ENCODE measurements at regions not wholly inside any gene's neighbourhood (a gene's known extent, or its start where the extent isn't known, plus 50 kb on each side); places are given as distances from the start of the nearest gene placed in this dataset.

- no peak for TF ChIP-seq CTCF (conservative IDR thresholded peaks at IDR 0.05)
- Mint-ChIP-seq H3K36me3 (ENCODE audit: insufficient read depth in 1 of 3, low read depth in 3 of 3) (no peaks in the 10 kb centered on the region), H3K4me1 (peaks cover 22 to 30% of the 10 kb centered on the region in 2 experiments), H3K4me3 (no peak overlapping the region), H3K27ac (no peak overlapping the region), H3K9me3 (no peaks in the 10 kb centered on the region), H3K27me3 (ENCODE audit: low read depth) (peaks cover 80% of the 10 kb centered on the region)
- Histone ChIP-seq H3K4me1 (ENCODE audit: insufficient read depth, low read length) (no peaks in the 10 kb centered on the region; the same call in 1 of the 2 replicates), H4K8ac (replicated peaks; ENCODE audit: insufficient read length, low read depth, low read length) (no peak overlapping the region), H3K9me3 (ENCODE audit: control insufficient read depth, low read depth, low read length) (no peaks in the 10 kb centered on the region), H3K4me2 (ENCODE audit: insufficient read depth, insufficient read length, low read length) (no peak overlapping the region), H3K9ac (ENCODE audit: extremely low read depth, insufficient read length, low read length) (no peak overlapping the region), H2BK15ac (ENCODE audit: low read depth, low read length) (no peak overlapping the region), H4K20me1 (ENCODE audit: control insufficient read depth, insufficient read depth, insufficient read length) (no peaks in the 10 kb centered on the region), H2BK20ac (ENCODE audit: low read depth, low read length, poor library complexity, severe bottlenecking) (no peak overlapping the region), H2AFZ (ENCODE audit: low read length) (no peak overlapping the region), H3K23ac (ENCODE audit: insufficient read length, low read depth, low read length) (no peak overlapping the region), H4K91ac (ENCODE audit: insufficient read length, low read depth, low read length) (no peak overlapping the region), H3K23me2 (ENCODE audit: insufficient read length, low read depth, low read length, poor library complexity, severe bottlenecking) (no peaks in the 10 kb centered on the region), H3K14ac (ENCODE audit: insufficient read depth, low read length) (no peak overlapping the region), H3K79me2 (ENCODE audit: insufficient read depth, low read length) (no peaks in the 10 kb centered on the region), H3T11ph (ENCODE audit: low read length) (no peak overlapping the region), H2BK120ac (ENCODE audit: low read depth, low read length, poor library complexity, severe bottlenecking) (no peak overlapping the region), H3K4ac (ENCODE audit: low read depth, low read length) (no peak overlapping the region), H3K27ac (ENCODE audit: insufficient read length, low read depth, low read length) (no peak overlapping the region), H3K56ac (ENCODE audit: insufficient read length, low read depth, low read length) (no peak overlapping the region), H3K27me3 (ENCODE audit: insufficient read depth, low read length) (0 out of 2 replicates have a peak, but pooled peaks cover 2% of the 10 kb centered on the region), H3K79me1 (ENCODE audit: insufficient read depth, low read depth, low read length, poor library complexity, severe bottlenecking) (no peaks in the 10 kb centered on the region), H2AK5ac (ENCODE audit: insufficient read length, low read length) (no peak overlapping the region), H3K18ac (ENCODE audit: insufficient read length, low read depth, low read length) (no peak overlapping the region), H2BK12ac (ENCODE audit: insufficient read length, low read depth, low read length) (no peak overlapping the region), H4K5ac (ENCODE audit: insufficient read length, low read depth, low read length) (no peak overlapping the region), H2BK5ac (ENCODE audit: insufficient read length, low read length) (no peak overlapping the region)
- DNase-seq: no peak
- WGBS (ENCODE audit: extremely low coverage, insufficient read length, low lambda C conversion rate): no CpG with 5 or more reads among the region's 5 CpGs
These were observed 78.8 kb downstream of the IGLL1 start for GRCh38 chr22:23501261-23501619.

All from H9 (cell line).